GM19035 (cell line): ENCODE measurements at regions not wholly inside any gene's neighbourhood (a gene's known extent, or its start where the extent isn't known, plus 50 kb on each side); places are given as distances from the start of the nearest gene placed in this dataset.

Experiments
- ATAC-seq: cut with Tn5 transposase; IDR thresholded peaks from one replicate; pipeline ENCODE4 v1.9.1; 2021; ENCODE audit not compliant: unreplicated experiment

DNA sequence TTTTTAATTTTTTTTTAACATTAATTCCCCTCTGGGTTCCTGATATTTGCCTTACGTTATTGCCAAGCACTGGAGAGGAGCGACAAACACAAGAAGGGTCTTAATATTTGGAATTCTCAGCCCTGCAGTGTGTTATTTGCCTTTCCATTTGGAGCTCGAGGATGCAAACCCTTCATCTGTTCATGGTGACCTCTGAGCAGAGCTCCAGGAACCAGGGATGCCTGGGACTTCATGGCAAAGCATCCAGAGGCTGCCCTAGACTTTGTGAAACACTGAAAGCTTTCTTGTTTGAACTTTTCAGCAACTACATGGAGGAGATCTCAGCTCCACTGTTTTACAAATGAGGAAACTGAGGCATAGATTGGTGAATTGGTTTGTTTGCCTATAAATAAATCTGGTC, 254.2 kb downstream of the CBLN1 start:
- ATAC-seq = no peak

DNA sequence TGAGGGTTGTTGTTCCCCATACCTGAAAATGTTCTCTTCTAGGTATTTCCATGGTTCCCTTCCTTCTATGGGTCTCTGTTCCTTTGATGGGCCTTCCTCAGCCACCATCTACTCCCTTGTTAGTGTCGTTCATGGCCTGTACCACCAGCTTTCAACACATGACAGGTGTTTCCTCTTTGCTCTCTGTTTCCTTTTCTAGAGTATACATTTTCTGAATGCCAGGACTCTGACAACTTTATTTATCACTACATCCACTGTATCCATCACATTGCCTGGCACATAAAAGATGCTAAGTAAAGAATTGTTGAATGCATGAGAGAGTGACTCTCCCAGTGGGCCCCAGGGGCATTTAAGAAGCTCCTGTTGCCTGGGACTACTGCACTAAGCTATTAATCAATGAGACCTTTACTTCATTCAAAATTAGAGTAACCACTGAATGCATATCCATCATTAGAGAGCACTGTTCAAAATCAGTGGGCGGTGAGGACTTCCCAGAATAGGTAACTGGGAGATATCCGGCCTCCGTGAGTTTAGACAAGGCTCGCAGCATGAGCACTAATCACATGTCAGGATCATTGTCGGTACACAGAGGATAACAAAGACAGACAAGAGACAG, 255.0 kb downstream of the CBLN1 start:
- no peak for ATAC-seq

- ATAC-seq = no peak
These were observed 256.7 kb downstream of the CBLN1 start for GRCh38 chr16:49024896-49025295.

DNA sequence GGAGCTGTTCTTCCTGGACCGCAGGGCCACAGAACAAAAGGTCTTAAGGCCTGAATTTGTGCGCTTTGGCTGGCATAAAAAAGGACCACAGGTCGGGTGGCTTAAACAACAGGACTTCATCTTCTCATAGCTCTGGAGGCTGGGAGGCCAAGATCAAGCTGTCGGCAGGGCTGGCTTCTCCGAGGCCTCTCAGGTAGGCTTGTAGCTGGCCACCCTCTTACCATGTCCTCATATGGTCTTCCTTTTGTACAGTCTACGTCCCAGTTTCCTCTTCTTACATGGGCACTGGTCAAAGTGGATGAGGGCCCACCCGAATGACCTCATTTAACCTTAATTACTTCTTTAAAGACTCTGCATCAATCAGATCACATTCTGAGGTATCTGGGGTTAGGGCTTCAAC, 257.6 kb downstream of the CBLN1 start:
- no peak for ATAC-seq

GRCh38 chr16:49023050-49023449, 258.6 kb downstream of the CBLN1 start:
- ATAC-seq = no peak

DNA sequence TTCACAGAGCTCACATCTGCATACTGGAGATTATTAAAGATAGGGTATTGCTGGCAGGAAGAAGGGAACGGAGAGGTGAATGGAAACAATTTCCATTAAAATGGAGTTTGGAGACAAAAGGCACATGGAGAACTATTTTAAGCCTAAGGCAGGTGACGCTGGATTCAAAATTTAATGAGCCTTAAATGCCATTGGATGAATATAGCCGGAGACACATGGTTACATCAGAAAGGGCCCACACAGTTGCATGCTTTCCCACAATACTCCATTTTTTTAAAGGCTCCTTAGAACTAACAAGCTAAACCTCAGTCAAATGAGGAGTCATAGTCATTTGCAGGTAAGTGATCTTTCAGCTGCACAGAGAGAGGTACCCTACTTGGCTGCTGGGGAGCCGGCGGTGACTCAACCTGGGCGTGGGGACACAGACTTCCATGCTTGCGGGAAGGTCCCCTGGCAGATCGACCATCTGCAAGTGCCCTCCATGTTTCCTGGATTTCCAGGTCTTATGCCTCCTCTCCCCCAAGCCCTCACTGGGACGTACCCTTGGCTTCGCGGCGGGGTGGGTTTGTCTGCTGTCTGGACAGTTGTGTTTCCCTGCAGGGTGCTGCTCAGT, 259.2 kb downstream of the CBLN1 start:
- no peak for ATAC-seq

DNA sequence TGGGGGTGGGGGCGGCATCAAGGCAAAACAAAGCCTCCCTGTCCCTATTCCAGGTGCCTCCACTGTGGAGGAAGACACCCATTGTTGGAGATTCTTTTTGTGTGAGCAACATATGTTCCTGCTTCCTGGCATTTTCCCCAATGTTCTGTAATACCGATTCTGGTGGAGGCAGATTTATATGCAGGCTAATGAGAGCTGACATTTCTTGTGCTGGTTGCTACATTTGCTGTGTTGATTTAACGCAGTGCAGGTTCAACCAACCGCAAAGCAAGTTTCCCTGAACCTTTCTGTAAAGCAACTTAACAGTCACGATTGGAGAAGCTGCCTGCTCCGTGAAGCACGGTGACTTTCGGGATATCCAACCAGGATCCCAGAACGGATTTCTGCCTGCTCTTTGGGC, 260.5 kb downstream of the CBLN1 start:
- no peak for ATAC-seq

GRCh38 chr16:49020436-49020835, 261.2 kb downstream of the CBLN1 start:
- ATAC-seq = no peak

DNA sequence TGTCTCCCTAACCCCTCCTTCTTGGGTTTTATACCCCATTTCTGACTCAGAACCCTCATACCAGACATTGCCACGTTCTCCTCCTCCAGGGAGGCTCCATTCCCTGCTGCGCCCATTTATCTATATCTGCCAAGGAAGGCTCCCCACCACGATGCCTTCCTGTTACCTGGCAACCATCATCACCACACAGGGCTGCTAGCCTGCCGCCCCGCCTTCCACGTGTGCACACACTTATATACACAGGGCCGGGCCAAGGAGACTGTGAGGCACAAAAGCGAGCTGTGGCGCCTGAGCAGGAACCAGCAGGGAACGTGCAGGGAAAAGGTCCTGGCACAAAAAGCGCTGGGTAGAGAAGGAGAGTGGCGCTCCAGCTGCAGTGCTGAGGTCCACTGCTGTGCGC, 261.8 kb downstream of the CBLN1 start:
- no peak for ATAC-seq

DNA sequence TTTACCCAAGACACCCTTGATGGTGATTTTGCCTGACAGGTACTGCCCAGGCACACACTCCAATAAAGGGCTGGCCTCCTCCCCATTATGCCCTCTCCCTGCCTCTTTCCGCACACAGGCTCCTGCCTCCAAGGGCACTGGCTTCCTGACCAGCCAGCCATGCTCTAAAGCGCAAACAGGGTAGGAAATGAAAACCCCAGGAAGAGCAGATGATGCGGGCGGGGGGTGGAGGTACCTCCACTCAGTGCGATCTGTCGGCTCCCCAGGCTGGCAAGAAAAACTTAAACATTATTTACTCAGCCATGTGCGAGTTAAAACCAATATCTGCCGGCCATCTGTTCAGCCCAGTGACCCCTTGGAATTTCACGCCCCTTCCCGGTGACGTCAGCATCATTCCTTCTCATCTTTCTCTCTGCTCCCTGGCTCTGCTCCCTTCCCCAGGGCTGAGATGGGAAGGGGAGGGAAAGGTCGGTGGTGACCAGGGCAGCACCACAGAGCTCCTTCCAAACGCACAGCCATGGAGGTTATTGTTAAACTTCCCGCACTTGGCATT, 262.5 kb downstream of the CBLN1 start:
- ATAC-seq = no peak

DNA sequence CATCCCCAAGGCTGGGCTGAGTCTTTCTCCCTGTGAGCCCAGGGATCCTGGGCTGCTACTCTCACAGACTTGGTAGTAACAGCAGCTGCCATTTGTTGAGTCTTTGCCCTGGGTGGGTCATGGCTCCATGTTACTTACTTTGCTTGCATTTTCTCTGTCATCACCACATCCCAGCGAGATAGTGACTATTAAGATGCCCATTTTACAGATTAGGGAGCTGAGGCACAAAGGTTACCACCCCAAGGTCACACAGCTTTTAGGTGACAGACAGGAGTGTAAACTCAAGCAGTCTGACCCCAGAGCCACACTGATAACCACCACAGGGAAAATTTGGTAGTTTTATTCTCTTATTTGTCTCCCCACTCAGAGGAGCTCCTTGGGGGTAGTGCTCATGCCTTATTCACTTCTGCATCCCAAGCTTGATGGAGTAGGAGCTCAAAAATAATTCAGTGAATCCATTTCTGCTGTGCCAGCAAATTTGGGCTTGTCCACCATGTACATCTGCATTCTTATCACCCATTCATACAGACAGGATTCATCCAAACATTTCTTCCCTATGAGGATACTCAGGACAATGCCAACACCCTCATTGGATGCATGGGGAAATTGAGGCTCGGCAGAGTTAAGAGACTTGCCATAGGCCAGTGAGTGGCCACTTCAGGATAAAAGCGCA, 263.2 kb downstream of the CBLN1 start:
- no peak for ATAC-seq

- no peak for ATAC-seq
These were observed 264.1 kb downstream of the CBLN1 start for GRCh38 chr16:49017501-49017900.

DNA sequence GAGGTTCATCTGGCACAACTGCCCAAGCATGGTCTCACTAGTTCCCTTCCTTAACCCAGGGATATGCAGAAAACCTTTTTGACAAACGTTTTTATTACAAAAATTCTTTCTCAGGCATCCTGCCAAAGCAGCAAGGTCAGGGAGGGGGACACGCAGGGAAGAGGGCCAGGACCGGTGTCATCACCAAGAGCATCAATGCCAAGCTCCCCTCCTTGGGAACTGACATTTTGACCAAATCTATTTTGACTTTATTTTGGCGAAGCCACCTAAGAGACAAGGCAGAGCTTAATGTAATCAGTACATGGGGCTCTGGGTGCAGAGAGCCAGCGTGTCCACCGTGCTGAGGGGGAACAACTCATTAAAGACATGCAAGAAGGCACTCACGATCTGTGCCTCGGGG, 265.2 kb downstream of the CBLN1 start:
- no peak for ATAC-seq

- ATAC-seq = no peak
These were observed 266.4 kb downstream of the CBLN1 start for GRCh38 chr16:49015225-49015592.

- no peak for ATAC-seq
These were observed 267.1 kb downstream of the CBLN1 start for GRCh38 chr16:49014277-49015224.

DNA sequence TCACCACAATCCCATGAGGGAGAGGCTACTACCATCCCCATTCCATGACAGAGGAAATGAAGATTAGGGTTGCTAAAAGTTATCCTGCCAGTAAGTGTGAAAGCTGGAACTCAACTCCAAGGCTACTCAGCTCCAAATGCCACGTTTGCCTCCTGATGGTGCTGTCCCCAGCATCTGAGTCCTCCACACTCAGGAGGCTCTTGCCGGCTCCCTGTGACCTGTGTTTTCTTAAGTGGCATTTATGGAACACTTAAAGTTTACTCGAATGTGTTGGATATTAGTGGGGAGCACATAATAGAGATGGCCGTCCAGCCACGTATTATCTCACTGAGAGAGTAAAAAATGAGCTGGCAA, 267.9 kb downstream of the CBLN1 start:
- no peak for ATAC-seq

- no peak for ATAC-seq
These were observed 268.5 kb downstream of the CBLN1 start for GRCh38 chr16:49012961-49013726.

DNA sequence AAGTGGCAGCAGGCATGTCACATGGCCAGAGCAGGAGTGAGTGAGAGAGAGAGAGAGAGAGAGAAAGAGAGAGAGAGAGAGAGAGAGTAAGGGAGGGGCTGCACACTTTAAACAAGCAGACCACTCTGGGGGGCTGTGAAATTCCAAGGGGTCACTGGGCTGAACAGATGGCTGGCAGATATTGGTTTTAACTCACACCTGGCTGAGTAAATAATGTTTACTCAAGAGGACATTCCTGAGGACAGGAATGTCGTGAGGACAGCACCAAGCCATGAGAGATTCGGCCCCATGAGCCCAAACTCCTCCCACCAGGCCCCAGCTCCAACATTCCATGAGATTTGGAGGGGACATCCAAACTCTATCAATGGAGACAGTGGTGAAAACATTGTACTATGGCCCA, 269.7 kb downstream of the CBLN1 start:
- no peak for ATAC-seq

DNA sequence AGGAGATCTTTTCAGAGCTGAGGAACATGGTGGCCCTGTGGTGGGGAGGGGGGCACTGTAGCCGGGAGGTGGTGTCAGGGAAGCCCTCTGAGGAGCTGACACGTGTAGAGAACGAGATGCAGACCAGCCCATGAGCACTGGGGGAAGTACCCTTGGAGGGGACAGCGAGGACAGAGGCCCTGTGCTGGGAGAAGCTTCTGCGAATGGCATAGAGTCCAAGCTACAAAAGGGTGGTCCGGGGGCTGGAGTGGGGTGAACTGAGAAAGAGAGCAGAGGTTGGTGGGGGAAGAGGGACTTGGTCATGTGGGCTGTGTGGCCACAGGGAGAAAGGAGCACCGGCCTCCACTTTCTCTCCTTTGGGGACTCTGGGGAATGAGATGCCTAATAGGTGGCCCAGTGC, 270.8 kb downstream of the CBLN1 start:
- ATAC-seq = no peak

GRCh38 chr16:49010396-49010795, 271.2 kb downstream of the CBLN1 start:
- ATAC-seq = no peak

GRCh38 chr16:49009204-49009603, 272.4 kb downstream of the CBLN1 start:
- ATAC-seq = no peak
